CD14-positive monocyte (primary cell): ENCODE measurements at regions not wholly inside any gene's neighbourhood (a gene's known extent, or its start where the extent isn't known, plus 50 kb on each side); places are given as distances from the start of the nearest gene placed in this dataset.

Experiments used
- DNase-seq, 3 donors: peaks; one replicate each; pipeline ENCODE4 v3.0.0-alpha.2; 2011 to 2022
- H2AFZ ChIP-seq: 2 replicates; pipeline ENCODE4 v1.6.0; 2012; ENCODE audit warnings: mild to moderate bottlenecking, low read depth, low read length, inconsistent platforms; ENCODE audit not compliant: insufficient read depth, poor library complexity, severe bottlenecking
- H3K27ac ChIP-seq, 2 donors: 1 replicate in 1 of 2; 2 replicates in 1 of 2; pipeline ENCODE4 v1.5.1; 2012 to 2013; ENCODE audit warnings: low read length in 2 of 2, control low read depth in 1 of 2, inconsistent platforms in 1 of 2, low read depth in 1 of 2, mild to moderate bottlenecking in 1 of 2
- H3K27me3 ChIP-seq, 2 donors: one replicate each; pipeline versions ENCODE4 v1.6.0 to v1.6.1; 2011 to 2013; ENCODE audit warnings: low read length in 2 of 2; ENCODE audit not compliant: control insufficient read depth in 2 of 2, insufficient read depth in 2 of 2
- H3K36me3 ChIP-seq, 2 donors: replicated peaks in 1 of 2; 1 replicate in 1 of 2; 2 replicates in 1 of 2; pipeline versions ENCODE4 v1.5.1 to v1.6.1; 2012 to 2013; ENCODE audit warnings: low read length in 2 of 2, control low read depth in 1 of 2, inconsistent platforms in 1 of 2, mild to moderate bottlenecking in 1 of 2; ENCODE audit not compliant: insufficient read depth in 2 of 2, control insufficient read depth in 1 of 2
- H3K4me1 ChIP-seq, 2 donors: 1 replicate in 1 of 2; 2 replicates in 1 of 2; pipeline versions ENCODE4 v1.5.1 to v1.6.1; 2012 to 2013; ENCODE audit warnings: low read length in 2 of 2, control low read depth in 1 of 2, inconsistent platforms in 1 of 2, mild to moderate bottlenecking in 1 of 2, moderate library complexity in 1 of 2; ENCODE audit not compliant: insufficient read depth in 2 of 2, control insufficient read depth in 1 of 2
- H3K4me2 ChIP-seq: replicated peaks from 2 replicates; pipeline ENCODE3; 2012; ENCODE audit warnings: low read length, moderate library complexity, mild to moderate bottlenecking; ENCODE audit not compliant: poor library complexity, severe bottlenecking; ENCODE audit errors: extremely low read depth
- H3K4me3 ChIP-seq, 3 experiments: fragments of 200-600 bp in 1 of 3; sonication (generic) in 1 of 3; replicated peaks in 1 of 3; 1 replicate in 2 of 3; 2 replicates in 1 of 3; pipeline ENCODE4 v1.5.1; 2011 to 2013; ENCODE audit warnings: low read length in 3 of 3, mild to moderate bottlenecking in 3 of 3, control low read depth in 2 of 3, low read depth in 2 of 3, inconsistent platforms in 1 of 3, moderate library complexity in 1 of 3
- H3K79me2 ChIP-seq: 2 replicates; pipeline ENCODE4 v1.6.0; 2012; ENCODE audit warnings: mild to moderate bottlenecking, control low read depth, inconsistent platforms, low read length, moderate library complexity; ENCODE audit not compliant: insufficient read depth
- H3K9ac ChIP-seq: 2 replicates; pipeline ENCODE4 v1.6.0; 2017; ENCODE audit warnings: low read length, mild to moderate bottlenecking; ENCODE audit not compliant: insufficient read depth, poor library complexity, severe bottlenecking
- H3K9me3 ChIP-seq, 2 donors: replicated peaks in 1 of 2; 1 replicate in 1 of 2; 2 replicates in 1 of 2; pipeline versions ENCODE4 v1.5.1 to v1.6.1; 2012 to 2013; ENCODE audit warnings: low read length in 2 of 2, control low read depth in 1 of 2; ENCODE audit not compliant: control insufficient read depth in 1 of 2, insufficient read depth in 1 of 2
- H4K20me1 ChIP-seq: 2 replicates; pipeline ENCODE4 v1.6.0; 2012; ENCODE audit warnings: mild to moderate bottlenecking, low read length, control low read depth, moderate library complexity; ENCODE audit not compliant: insufficient read depth
- H3K27ac Mint-ChIP-seq, 7 donors: one replicate each; pipeline ENCODE4 v1.8.0; 2020; ENCODE audit warnings: mild to moderate bottlenecking in 7 of 7, mixed read lengths in 7 of 7, moderate library complexity in 6 of 7, inconsistent platforms in 2 of 7
- H3K27me3 Mint-ChIP-seq, 3 donors: one replicate each; pipeline ENCODE4 v1.8.0; 2021 to 2022; ENCODE audit warnings: low read depth in 3 of 3, mild to moderate bottlenecking in 3 of 3, mixed read lengths in 3 of 3, moderate library complexity in 3 of 3, inconsistent platforms in 1 of 3
- H3K36me3 Mint-ChIP-seq, 2 donors: one replicate each; pipeline ENCODE4 v1.8.0; 2020; ENCODE audit warnings: mixed read lengths in 2 of 2, inconsistent platforms in 1 of 2, mild to moderate bottlenecking in 1 of 2
- H3K4me1 Mint-ChIP-seq: one replicate; pipeline ENCODE4 v1.8.0; 2020; ENCODE audit warnings: mild to moderate bottlenecking, mixed read lengths
- H3K4me3 Mint-ChIP-seq, 2 donors: one replicate each; pipeline ENCODE4 v1.8.0; 2020; ENCODE audit warnings: mild to moderate bottlenecking in 2 of 2, mixed read lengths in 2 of 2, moderate library complexity in 1 of 2
- H3K9me3 Mint-ChIP-seq, 7 donors: one replicate each; pipeline ENCODE4 v1.8.0; 2020 to 2022; ENCODE audit warnings: mixed read lengths in 7 of 7, mild to moderate bottlenecking in 6 of 7, moderate library complexity in 6 of 7, inconsistent platforms in 2 of 7
- CTCF ChIP-seq: fragments of 200-600 bp; IDR thresholded peaks from one replicate; pipeline ENCODE4 v1.8.0; 2022; ENCODE audit warnings: antibody characterized with exemption, mild to moderate bottlenecking
- WGBS: methylation state at CpG from one replicate; pipeline ENCODE4 v1.1.5; 2013; ENCODE audit warnings: missing lambda C conversion rate; ENCODE audit not compliant: insufficient coverage; 5-methylcytosine and 5-hydroxymethylcytosine counted together
- intact Hi-C, 2 donors: fragments of 100-400 bp; cut with micrococcal nuclease; formaldehyde crosslinking; loops; one replicate each; pipeline versions ENCODE4 v1.15.0 to v1.15.1; 2023

- no peak overlapping the region for H3K4me3 Mint-ChIP-seq
- WGBS = 0% methylated on average over 1 of the region's 2 CpGs
Measured at GRCh38 chr17:70825321-70826125, 656.2 kb downstream of the KCNJ2 start.

GRCh38 chr17:70829876-70830275, 660.5 kb downstream of the KCNJ2 start:
- no peak overlapping the region for H3K27ac Mint-ChIP-seq
- Histone ChIP-seq H3K27ac (no peak overlapping the region), H3K36me3 (no peaks in the 10 kb centered on the region), H3K9me3 (peaks cover 0 to 4% of the 10 kb centered on the region in 2 donors), H3K79me2 (no peaks in the 10 kb centered on the region), H3K27me3 (no peaks in the 10 kb centered on the region), H4K20me1 (no peaks in the 10 kb centered on the region), H2AFZ (no peak overlapping the region), H3K4me1 (no peaks in the 10 kb centered on the region), H3K9ac (no peak overlapping the region), H3K4me2 (no peak overlapping the region), H3K4me3 (no peak overlapping the region)
- no peak for DNase-seq
- no peaks in the 10 kb centered on the region for H3K36me3 Mint-ChIP-seq
- intact Hi-C loops = no loop called here
- TF ChIP-seq CTCF = no peak
- peaks cover 0 to 6% (median 0%) of the 10 kb centered on the region in 7 donors for H3K9me3 Mint-ChIP-seq
- H3K4me3 Mint-ChIP-seq = no peak overlapping the region
- H3K27me3 Mint-ChIP-seq = peaks cover 0 to 1% (median 0%) of the 10 kb centered on the region in 3 donors
- H3K4me1 Mint-ChIP-seq = no peaks in the 10 kb centered on the region

More at GRCh38 chr17:70825321-70826125, 656.2 kb downstream of the KCNJ2 start:
- H3K36me3 ChIP-seq = no peaks in the 10 kb centered on the region
- no peak overlapping the region for H2AFZ ChIP-seq
- H3K9me3 Mint-ChIP-seq = peaks cover 0 to 10% (median 3%) of the 10 kb centered on the region in 7 donors
- no peak overlapping the region for H3K27ac Mint-ChIP-seq
- TF ChIP-seq CTCF = no peak
- intact Hi-C loops = no loop called here
- H3K4me1 Mint-ChIP-seq = no peaks in the 10 kb centered on the region
- no peaks in the 10 kb centered on the region for H4K20me1 ChIP-seq
- no peaks in the 10 kb centered on the region for H3K27me3 ChIP-seq
- no peaks in the 10 kb centered on the region for H3K9me3 ChIP-seq
- DNase-seq = no peak
- no peaks in the 10 kb centered on the region for H3K4me1 ChIP-seq
- H3K27me3 Mint-ChIP-seq = peaks cover 0 to 1% (median 0%) of the 10 kb centered on the region in 3 donors
- no peak overlapping the region for H3K4me3 ChIP-seq
- H3K9ac ChIP-seq = no peak overlapping the region
- H3K27ac ChIP-seq = no peak overlapping the region
- no peaks in the 10 kb centered on the region for H3K79me2 ChIP-seq
- no peak overlapping the region for H3K4me2 ChIP-seq
- H3K36me3 Mint-ChIP-seq = no peaks in the 10 kb centered on the region
